22Rv1 (cell line): ENCODE measurements at regions not wholly inside any gene's neighbourhood (a gene's known extent, or its start where the extent isn't known, plus 50 kb on each side); places are given as distances from the start of the nearest gene placed in this dataset.

Experiments
- ZFX ChIP-seq: fragments of 450-650 bp; IDR thresholded peaks from 2 replicates; pipeline ENCODE4 v1.6.1; 2017; ENCODE audit warnings: antibody characterized with exemption, borderline replicate concordance
- TF ChIP-seq, protein P1 (sequence below): fragments of 450-650 bp; IDR thresholded peaks from 2 replicates; pipeline ENCODE4 v1.5.1; 2017; ENCODE audit warnings: mild to moderate bottlenecking

DNA sequence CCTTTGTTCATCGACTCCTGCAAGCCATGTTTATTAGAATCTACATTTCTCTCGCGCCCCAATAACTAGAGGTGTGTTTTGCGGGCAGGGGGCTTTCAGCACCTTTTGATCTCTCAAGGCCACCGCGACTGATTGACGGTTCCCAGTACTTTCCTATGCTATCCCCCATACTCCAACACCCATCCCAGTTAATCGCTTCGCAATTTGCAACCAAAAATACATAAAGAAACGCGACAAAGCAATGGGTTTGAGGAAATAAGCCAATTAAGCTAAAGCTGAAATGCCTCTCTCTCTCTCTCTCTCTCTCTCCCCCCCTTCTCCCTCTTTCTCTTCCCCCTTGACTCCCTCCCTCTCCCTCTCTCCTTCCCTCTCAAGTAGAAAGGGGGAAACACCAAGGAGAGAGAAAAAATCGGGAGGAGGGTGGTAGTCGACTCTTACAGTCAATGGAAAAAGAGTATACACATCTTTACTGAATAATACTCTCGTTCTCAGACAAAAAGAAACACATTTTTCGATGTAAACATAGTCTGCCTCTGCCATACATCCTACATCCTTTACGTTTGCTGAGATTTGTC, 128.0 kb upstream of the DPYD start:
- TF ChIP-seq, protein P1, sequence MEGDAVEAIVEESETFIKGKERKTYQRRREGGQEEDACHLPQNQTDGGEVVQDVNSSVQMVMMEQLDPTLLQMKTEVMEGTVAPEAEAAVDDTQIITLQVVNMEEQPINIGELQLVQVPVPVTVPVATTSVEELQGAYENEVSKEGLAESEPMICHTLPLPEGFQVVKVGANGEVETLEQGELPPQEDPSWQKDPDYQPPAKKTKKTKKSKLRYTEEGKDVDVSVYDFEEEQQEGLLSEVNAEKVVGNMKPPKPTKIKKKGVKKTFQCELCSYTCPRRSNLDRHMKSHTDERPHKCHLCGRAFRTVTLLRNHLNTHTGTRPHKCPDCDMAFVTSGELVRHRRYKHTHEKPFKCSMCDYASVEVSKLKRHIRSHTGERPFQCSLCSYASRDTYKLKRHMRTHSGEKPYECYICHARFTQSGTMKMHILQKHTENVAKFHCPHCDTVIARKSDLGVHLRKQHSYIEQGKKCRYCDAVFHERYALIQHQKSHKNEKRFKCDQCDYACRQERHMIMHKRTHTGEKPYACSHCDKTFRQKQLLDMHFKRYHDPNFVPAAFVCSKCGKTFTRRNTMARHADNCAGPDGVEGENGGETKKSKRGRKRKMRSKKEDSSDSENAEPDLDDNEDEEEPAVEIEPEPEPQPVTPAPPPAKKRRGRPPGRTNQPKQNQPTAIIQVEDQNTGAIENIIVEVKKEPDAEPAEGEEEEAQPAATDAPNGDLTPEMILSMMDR: no peak
- no peak for TF ChIP-seq ZFX
